ENCODE measurements at regions not wholly inside any gene's neighbourhood (a gene's known extent, or its start where the extent isn't known, plus 50 kb on each side); places are given as distances from the start of the nearest gene placed in this dataset.
A peak's percentile ranks its signal among the peaks of the same experiment; 100 is the strongest.
"Not testable (repeated sequence)": the region's sequence is repeated elsewhere in the genome, so short reads cannot be mapped to it uniquely, and the experiment has no call there.

DNA sequence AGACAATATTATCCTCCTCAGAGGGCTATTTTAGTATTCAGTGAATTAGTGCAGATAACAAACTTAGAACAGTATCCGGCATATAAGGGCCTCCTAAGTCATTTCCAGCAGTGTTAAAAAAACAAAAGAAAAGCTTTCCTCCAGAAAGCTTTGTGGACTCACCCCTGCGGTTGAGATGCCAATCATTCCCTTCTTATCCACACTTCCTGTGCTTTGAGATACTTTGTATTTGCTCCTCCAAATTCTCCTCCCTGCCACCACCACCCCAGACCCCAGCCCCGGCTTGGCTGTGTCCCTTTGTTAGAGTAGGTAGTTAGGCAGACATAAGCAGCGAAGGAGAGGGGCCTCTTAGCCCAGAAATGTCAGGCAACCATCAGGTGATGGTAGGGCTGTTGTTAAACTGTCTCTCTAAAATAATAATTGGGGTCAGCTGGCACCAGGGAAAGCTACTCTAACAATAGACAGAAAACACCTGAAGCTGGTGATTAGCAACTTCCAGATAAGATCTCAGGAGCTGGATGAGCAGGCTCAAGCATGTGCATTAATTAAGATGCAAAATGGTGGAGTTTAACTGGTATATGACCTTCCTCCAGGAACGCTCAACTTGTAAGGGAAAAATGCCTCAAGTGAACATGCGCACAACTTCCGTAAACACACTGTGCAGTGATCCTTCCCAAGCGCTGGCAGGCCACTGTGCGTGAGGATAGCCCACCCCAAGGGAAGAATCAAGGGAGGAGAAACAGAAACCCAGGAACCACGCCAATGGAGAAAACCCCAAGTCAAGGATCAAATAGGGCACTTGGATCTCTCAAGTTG, 152.1 kb upstream of the EEA1 start:
- DNase-seq: no peak

DNA sequence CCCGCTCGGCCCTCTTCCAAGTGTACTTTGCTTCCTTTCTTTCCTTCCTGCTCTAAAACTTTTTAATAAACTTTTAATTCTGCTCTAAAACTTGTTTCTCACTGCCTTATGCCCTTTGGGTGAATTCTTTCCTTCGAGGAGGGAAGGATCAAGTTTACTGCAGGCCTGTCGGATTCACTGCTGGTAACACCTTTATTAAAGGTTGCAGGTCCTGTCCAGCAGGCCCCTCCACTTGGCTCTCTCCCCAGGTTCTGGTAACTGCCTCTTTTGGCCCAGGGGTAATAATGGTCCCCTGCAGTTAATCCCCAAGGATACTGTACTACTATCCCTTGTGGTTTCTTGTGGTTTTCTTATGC, 152.7 kb upstream of the EEA1 start:
- no peak for DNase-seq

DNA sequence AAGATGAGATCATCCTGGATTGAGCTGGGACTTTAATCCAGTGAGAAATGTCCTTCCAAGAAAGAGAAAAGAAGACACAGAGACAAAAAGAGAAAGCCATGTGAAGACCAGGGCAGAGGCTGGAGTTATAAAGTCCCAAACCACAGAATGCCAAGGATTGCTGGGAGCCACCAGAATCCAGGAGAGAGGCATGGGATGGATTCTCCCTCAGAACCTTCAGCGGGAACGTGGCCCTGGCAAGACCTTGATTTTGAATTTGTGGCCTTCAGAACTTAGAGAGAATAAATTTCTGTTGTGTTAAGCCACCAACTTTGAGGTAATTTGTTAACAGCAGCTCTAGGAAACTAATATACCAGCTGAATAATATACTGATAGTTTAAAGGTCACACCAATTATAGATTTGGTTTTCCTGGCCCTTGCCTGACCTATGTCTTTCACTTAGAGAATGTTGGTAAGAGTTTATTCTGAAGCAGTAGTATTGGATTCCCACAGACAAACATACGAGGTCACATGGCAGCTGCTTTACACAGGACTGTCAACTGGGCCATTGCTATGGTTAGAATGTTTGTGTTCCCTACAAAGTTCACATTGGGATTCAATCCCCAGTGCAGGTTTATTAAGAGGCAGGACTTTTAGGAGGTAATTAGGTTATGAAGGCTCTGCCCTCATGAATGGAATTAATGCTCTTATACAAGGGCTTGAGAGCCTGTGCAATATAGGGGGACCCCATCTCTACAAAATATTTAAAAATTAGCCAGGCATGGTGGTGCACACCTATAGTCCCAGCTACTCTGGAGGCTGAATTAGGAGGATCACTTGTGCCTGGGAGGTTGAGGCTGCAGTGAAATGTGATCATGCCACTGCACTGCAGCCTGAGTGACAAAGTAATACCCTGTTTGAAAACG, 156.5 kb upstream of the EEA1 start:
- DNase-seq: no peak

DNA sequence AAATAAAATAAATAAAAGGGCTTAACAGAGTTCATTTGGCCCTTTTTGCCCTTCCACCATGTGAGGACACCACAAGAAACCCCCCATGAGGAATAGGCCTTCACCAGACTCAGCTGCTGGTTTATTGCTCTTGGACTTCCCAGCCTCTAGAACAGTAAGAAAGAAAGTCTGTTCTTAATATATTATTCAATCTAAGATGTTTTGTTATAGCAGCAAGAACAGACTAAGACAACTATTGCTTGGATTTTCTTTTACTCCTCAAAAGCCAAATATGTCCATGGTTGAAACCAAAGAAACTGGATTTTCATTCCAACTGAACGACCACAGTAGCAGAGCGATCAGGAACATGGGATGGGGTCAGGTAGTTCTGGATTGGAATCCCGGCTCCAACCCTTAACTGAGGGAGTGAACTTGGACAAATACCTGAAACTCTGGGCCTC, 157.2 kb upstream of the EEA1 start:
- no peak for DNase-seq

DNA sequence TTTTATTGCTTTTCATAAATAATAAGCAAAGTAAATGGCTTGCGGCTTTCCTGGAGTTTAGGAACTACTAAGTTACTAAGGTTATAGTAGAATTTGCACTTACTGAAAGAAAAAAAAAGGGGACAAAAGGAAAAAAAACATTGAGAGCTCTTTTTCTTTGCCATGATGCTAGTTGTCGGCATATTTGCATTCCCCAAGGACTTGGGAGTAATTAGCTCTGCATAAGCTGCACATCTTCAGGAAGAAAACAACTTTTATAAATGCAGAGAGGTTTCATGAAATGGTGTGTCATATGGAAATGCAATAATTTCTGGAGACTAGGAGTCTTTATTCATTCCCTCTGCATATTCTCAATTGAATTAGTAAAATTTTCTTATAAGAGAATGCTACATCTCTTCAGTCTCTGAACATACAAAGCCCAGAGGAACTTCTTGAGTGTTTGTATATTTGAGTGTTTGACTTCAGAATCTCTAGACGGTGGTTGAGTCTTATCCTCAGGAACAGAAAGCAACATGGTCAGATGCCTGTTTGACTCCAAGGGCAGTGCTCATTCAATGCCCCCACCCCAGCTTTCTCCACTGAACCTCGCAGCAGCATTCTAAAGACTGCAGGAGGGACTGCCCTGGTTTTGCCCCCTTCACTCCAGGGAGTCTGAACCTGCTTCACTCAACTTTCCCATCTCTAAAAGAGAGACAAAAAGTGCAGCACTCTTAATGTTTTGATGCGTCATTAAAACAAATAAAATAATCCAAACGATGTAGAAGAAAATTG, 158.9 kb upstream of the EEA1 start:
- no peak for DNase-seq

DNA sequence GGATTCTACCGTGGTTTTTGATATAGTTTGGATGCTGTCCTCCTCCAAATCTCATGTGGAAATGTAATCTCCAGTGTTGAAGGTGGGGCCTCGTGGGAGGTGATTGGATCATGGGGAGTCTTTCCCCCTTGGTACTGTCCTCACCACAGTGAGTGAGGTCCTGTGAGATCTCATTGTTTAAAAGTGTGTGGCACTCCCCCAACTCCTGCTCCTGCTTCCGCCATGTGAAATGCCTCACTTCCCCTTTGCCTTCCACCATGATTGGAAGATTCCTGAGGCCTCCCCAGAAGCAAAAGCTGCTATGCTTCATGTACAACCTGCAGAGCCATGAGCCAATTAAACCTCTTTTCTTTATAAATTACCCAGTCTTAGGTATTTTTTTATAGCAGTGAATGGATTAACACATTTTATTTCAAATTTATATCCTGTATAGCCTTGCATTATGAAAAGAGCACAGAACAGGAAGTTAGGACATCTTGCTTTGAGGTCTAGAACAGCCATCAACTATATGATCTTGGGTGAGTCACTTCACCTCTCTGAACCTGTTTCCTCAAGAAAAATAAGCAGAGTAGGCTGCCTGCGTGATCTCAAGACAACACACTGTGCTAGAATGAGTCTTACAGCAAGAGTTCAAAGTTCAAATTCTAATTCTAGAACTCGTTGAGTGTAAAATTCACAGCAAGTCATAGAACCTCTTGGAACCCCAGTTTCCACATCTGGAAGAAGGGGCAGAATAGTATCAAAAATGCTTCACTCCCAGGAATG, 160.9 kb upstream of the EEA1 start:
- peak; percentile 66 to 69 for DNase-seq

DNA sequence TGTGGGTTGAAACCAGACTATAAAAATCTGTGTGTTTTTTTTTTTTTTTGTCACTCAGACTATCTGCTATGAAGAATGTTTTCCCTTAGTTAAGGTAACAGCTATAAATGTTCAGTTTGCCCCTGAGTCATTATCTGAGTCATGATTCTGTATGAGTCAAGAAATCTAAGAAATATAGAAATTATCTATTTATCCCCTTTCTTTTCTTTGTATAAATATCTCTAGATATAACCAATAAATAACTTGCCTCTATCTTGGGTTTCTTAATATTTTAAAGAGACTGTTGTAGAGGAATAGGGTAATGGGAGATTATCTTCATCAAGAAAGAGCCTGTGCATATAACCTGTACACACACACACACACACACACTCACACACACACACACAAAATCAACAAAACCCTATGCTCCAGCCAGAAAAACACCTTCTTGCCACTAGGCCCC, 161.7 kb upstream of the EEA1 start:
- DNase-seq: no peak

DNA sequence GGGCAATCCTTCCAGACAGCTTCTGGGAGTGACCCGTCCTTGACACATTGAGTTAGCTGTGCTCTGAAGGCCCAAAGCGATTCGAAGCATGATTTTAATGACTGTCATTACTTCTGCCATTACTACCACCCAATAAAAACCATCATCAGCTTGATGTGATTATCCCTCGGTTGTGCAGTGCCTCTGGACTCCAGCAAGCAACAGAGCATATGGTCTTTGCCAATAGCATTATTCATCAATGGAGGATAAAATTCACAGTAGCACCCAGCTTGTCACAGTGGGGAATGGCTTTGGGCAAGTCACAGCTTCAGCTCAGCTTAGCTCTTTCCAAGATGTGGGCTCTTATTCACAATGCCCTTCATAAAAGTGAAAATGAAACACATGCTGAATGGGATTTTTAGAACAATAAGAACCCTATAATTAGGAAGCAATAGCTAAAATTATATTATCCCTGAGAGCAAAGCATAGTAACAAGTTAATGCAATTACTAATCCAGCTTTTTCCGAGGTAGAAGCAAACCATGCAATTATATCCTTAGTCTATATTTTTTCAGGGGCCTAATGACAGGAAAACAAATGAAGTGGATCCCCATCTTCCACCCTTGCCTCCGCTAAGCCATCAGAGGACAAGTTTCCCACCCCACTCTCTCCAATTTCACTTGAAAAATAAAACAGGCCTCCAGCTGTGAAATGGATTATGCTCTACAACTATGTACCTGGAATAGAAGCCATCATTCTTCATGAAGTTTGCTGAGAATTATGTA, 163.0 kb upstream of the EEA1 start:
- DNase-seq: no peak

DNA sequence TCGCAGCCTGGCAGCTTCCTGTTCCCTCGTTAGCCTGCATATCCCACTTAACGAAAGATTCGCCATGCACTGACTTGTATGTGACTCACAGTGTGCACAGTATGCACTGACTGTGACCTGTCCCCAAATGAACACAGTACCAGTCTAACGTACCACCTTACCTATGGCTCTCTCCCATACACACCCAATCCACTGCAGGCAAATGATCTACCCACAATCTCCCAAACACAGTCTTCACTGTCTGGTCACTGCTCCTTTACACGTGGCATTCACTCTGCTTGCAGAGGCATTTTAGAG, 163.5 kb upstream of the EEA1 start:
- DNase-seq: no peak

DNA sequence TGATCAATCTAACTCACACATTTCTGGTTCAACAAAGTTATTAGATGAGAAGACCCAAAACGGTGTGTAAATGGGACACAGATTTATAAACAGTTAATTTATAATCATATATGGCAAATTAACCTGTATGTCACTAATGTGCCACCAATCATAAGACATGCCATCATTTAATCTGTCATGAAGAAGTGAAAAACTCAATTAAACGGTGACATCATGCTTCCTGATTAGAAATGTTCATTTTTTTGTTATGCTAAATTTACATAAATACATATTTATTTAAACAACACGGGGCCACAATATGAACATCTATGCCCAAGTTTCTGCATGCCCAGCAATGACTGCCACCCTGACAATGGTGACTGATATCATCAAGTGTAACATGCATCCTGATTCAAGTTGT, 164.1 kb upstream of the EEA1 start:
- no peak for DNase-seq

DNA sequence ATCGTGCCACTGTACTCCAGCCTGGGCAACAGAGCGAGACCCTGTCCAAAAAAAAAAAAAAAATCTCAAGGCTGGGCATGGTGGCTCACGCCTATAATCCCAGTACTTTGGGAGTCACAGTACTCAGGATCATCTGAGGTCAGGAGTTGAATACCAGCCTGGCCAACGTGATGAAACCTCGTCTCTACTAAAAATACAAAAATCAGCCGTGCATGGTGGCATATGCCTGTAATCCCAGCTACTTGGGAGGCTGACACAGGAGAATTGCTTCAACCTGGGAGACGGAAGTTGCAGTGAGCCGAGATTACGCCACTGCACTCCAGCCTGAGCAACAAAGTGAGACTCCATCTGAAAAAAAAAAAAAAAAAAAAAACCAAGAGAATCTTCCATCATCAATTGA, 165.1 kb upstream of the EEA1 start:
- DNase-seq: not testable (repeated sequence)

DNA sequence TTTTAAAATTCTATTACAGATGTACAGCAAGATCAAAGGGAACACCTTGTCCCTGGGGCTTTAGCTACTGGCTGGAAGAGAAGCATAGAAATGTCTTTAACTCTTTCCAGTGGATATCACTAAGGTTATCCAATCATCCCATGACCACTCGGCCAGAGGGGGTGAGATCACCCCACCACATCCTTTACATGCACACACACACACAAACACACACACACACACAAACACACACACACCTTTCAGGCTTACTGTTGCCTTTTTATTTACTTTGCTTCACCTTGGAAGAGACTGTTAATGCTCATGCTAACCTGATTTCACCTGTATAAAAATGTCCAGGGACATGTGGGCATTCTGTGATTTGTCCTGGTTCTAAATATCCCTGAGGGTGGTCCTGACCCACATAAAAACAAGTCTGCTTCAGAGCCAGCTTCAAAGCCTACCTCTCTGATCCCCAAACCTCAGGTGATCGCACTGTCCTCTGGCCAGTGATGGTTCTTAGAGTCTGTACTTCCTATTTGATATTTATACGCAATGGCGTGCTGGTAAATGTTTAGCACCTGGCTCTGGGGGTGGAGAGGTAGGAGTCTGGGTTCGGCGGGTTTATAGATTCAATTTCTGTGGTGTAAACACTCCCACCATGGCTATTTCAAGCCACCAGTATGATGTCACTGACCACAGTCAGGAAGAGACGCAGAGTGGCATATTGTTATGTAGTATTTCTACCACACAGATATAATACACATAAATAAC, 166.1 kb upstream of the EEA1 start:
- no peak for DNase-seq

DNA sequence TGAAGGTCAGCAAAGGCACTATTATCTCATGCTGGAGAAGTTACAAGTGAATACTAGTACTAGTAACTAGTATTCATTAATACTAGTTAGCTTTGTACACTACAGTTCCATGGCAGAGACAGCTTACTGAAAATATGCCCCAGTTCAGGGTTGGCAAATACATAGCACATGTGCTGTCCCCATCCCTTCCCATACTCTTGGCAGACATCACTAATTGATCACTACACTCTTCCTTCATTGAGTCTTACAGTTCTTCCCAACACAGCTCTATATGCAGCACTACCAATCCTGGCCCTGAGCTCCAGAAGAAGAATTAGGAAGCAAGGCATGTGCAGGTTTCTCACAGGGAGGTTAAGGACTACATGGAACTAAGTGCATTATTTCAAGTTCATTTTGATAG, 168.3 kb upstream of the EEA1 start:
- DNase-seq: no peak

DNA sequence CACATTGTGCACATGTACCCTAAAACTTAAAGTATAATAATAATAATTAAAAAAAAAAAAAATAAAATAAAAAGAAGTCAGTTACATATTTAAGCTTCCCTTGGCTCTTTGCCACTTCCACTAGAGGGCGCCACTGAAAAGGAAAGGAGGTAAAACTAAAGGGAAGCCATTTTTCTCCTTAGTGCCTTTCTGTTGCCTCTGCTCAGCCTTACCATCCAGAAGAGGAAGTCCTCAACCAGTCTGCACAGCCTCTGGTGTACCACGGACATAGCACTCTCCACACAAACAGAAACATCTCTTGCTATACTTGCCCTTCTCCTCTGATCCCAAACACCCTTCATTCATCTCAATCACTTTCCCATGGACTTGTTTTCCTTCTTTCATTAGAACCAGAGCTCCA, 169.0 kb upstream of the EEA1 start:
- DNase-seq: peak; percentile 92 to 94

DNA sequence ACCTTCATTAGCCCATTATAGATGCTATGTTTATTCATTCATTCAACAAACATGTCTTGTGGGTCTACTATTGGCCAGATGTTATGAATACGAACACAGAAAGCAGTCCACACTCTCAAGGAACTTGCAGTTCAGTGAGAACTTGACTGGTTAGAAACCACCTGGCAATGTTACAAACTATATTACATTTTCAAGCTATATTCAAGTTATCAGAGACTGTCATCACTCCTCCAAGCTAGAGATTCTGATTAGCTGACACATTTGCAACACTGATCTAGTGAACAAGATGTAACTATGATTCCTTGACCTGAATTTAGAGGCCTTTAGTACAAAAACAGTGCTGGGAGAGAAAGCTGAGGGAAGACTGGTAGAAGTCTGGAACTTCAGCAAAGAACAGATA, 170.7 kb upstream of the EEA1 start:
- no peak for DNase-seq

DNA sequence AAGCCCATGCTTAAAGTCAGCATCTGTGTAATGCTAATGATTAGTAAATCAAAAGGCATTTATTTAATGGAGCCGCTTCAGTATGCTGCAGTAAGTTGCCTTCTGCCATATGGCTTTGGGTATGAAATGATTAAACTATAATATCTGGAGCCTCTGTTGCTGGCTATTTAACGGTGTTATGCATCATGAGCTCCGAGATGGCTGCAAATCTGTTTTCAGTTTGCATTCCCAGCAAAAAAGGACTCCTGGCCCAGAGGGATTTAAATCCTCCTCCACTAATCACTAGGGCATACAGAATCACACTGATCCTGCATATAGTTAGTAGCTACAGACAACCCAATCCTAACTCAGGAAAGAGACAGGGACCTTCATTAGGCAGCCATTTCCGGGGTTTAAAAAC, 171.5 kb upstream of the EEA1 start:
- DNase-seq: no peak

DNA sequence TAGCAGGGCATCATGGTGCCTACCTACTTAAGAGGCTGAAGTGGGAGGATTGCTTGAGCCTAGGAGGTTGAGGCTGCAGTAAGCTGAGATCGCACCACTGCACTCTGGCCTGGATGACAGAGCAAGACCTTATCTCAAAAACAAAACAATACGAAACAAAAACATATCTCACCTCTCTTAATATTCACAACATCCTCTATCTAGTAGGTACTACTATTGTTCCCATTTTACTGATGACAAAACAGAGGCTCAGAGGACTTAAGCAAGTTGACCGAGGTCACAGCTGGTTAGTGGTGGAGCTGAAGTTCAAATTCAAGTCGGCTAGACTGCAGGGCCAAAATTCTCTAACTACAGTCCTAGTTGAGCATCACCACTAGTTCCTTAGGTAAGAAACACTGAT, 172.3 kb upstream of the EEA1 start:
- no peak for DNase-seq

DNA sequence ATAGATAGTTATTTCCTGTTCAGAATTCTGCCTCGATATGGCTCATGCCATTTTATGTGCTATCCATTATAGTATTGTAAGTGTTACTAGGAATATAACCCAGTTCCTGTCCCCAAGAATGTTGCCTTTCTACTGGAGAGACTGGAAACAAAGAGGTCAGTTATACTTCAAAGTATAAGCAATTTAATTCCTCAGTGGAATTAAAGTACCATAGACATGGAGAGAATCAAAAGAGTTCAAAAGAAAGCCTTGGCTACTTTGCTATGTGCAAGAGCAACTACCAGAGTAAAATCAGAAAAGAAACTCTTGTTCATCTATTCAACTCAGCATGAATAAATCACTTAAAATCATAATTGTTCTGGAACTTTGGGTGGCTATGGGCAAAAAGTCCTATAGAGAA, 173.2 kb upstream of the EEA1 start:
- DNase-seq: no peak

DNA sequence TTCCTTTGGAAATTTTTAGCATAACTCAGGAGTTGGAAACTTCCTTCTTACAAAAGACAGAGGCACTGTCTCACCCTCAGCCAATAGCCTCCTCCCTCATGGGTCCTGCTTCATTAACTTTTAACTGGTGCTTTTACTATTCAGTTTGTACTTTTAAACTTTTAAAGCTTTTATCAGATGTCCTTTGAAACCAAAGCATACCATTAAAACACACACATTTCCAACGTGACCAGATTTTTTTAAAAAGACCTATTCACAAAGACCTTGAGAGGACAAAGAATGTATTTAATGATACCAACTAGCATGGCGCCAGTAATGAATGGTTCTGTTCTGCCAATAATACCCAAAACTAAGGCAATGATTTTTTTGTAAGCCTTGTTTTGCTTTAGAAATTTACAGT, 173.6 kb upstream of the EEA1 start:
- DNase-seq: no peak

DNA sequence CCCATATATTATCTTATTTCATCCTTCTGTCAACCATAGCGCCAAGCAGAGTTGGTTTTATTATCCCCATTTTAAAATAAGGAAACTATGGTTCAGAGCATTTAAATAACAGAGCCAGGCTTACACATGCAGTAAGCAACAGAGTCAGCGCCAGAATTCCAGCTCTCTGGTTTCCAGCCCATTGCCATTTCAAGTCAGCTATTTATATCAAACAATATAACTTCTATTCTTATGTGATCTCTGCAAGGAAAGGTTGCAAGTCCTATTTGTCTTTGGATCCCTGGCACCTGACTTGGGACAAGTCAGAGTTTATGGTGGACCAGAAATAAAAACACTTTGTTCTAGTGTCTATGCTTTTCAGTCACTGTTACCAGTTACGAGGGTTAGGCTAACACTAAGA, 174.1 kb upstream of the EEA1 start:
- DNase-seq: no peak

DNA sequence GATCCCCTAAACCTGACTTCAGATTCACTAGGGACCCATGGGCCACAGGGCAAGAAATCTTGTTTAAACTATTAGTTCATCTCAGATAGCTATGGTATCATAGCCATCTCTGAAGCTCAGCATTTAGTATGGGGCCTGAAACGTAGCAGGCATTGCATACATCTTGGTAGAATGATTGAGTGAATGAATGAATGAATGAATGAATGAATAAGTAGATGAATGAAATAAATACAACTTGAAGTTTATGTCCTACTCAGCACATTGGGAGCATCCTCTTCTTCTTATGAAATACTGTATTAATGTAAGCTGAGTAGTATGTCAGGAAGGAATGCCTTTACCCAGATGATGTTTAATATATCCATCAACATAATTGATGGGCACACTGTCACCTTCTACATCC, 175.4 kb upstream of the EEA1 start:
- no peak for DNase-seq
